Muscle layer of duodenum (tissue), 2 donors: ENCODE measurements at regions not wholly inside any gene's neighbourhood (a gene's known extent, or its start where the extent isn't known, plus 50 kb on each side); places are given as distances from the start of the nearest gene placed in this dataset.
"Not testable (repeated sequence)": the region's sequence is repeated elsewhere in the genome, so short reads cannot be mapped to it uniquely, and the experiment has no call there.

Experiments used
- H3K27ac ChIP-seq: one replicate; pipeline ENCODE4 v1.7.0; 2013; ENCODE audit warnings: mild to moderate bottlenecking, low read length
- H3K27me3 ChIP-seq: one replicate; pipeline ENCODE4 v1.7.0; 2013; ENCODE audit warnings: low read depth, mild to moderate bottlenecking, control low read depth, low read length
- H3K36me3 ChIP-seq, 2 donors: one replicate each; pipeline ENCODE4 v1.7.0; 2013; ENCODE audit warnings: low read length in 2 of 2, control low read depth in 1 of 2, mild to moderate bottlenecking in 1 of 2; ENCODE audit not compliant: insufficient read depth in 2 of 2, control insufficient read depth in 1 of 2
- H3K4me1 ChIP-seq, 2 donors: one replicate each; pipeline ENCODE4 v1.7.0; 2013; ENCODE audit warnings: low read length in 2 of 2, mild to moderate bottlenecking in 2 of 2, control low read depth in 1 of 2, moderate library complexity in 1 of 2; ENCODE audit not compliant: insufficient read depth in 2 of 2, control insufficient read depth in 1 of 2
- H3K4me3 ChIP-seq, 2 donors: one replicate each; pipeline ENCODE4 v1.7.0; 2013; ENCODE audit warnings: low read length in 2 of 2, low read depth in 1 of 2, mild to moderate bottlenecking in 1 of 2
- H3K9me3 ChIP-seq, 2 donors: one replicate each; pipeline ENCODE4 v1.7.0; 2013; ENCODE audit warnings: low read length in 2 of 2, control low read depth in 1 of 2, mild to moderate bottlenecking in 1 of 2; ENCODE audit not compliant: control insufficient read depth in 1 of 2
- donor health status: healthy.

- Histone ChIP-seq H3K4me1 (no peaks in the 10 kb centered on the region), H3K4me3 (no peak overlapping the region), H3K27me3 (no peaks in the 10 kb centered on the region), H3K9me3 (no peaks in the 10 kb centered on the region), H3K36me3 (no peaks in the 10 kb centered on the region), H3K27ac (no peak overlapping the region)
These were observed 741.1 kb downstream of the DIAPH3 start for GRCh38 chr13:59422646-59423045.

GRCh38 chr13:59423708-59424340 lies 739.9 kb downstream of the DIAPH3 start:
- H3K27ac ChIP-seq: no peak overlapping the region
- no peak overlapping the region for H3K4me3 ChIP-seq

GRCh38 chr13:59424661-59425060 lies 739.1 kb downstream of the DIAPH3 start:
- Histone ChIP-seq H3K27me3 (no peaks in the 10 kb centered on the region), H3K9me3 (no peaks in the 10 kb centered on the region), H3K4me3 (no peak overlapping the region), H3K36me3 (no peaks in the 10 kb centered on the region), H3K27ac (no peak overlapping the region), H3K4me1 (no peaks in the 10 kb centered on the region)

More at GRCh38 chr13:59423708-59424340, 739.9 kb downstream of the DIAPH3 start:
- no peaks in the 10 kb centered on the region for H3K27me3 ChIP-seq
- H3K4me1 ChIP-seq: no peaks in the 10 kb centered on the region
- no peaks in the 10 kb centered on the region for H3K9me3 ChIP-seq
- H3K36me3 ChIP-seq: no peaks in the 10 kb centered on the region

- H3K36me3 ChIP-seq: no peaks in the 10 kb centered on the region
- no peak overlapping the region for H3K4me3 ChIP-seq
- no peak overlapping the region for H3K27ac ChIP-seq
- no peaks in the 10 kb centered on the region for H3K27me3 ChIP-seq
- H3K4me1 ChIP-seq: no peaks in the 10 kb centered on the region
- H3K9me3 ChIP-seq: no peaks in the 10 kb centered on the region
These were observed 738.5 kb downstream of the DIAPH3 start for GRCh38 chr13:59425211-59425741.

GRCh38 chr13:59435024-59435423 lies 728.7 kb downstream of the DIAPH3 start:
- H3K27me3 ChIP-seq: no peaks in the 10 kb centered on the region

GRCh38 chr13:59437544-59438301 lies 726.0 kb downstream of the DIAPH3 start:
- H3K27me3 ChIP-seq: no peaks in the 10 kb centered on the region
- no peak overlapping the region for H3K4me3 ChIP-seq
- H3K9me3 ChIP-seq: peaks cover 8 to 12% of the 10 kb centered on the region in 2 donors
- H3K36me3 ChIP-seq: no peaks in the 10 kb centered on the region
- H3K27ac ChIP-seq: no peak overlapping the region
- no peaks in the 10 kb centered on the region for H3K4me1 ChIP-seq

More at GRCh38 chr13:59435024-59435423, 728.7 kb downstream of the DIAPH3 start:
- Histone ChIP-seq H3K36me3 (no peaks in the 10 kb centered on the region), H3K27ac (no peak overlapping the region), H3K9me3 (peaks cover 8 to 22% of the 10 kb centered on the region in 2 donors), H3K4me1 (no peaks in the 10 kb centered on the region), H3K4me3 (no peak overlapping the region)

GRCh38 chr13:59439776-59440428 lies 723.8 kb downstream of the DIAPH3 start:
- Histone ChIP-seq H3K27me3 (no peaks in the 10 kb centered on the region), H3K4me3 (no peak overlapping the region), H3K27ac (no peak overlapping the region), H3K9me3 (no peaks in the 10 kb centered on the region), H3K36me3 (no peaks in the 10 kb centered on the region), H3K4me1 (no peaks in the 10 kb centered on the region)

GRCh38 chr13:59441068-59441467 lies 722.7 kb downstream of the DIAPH3 start:
- H3K36me3 ChIP-seq, H3K4me3 ChIP-seq, H3K27me3 ChIP-seq, H3K27ac ChIP-seq, H3K4me1 ChIP-seq, H3K9me3 ChIP-seq: not testable (repeated sequence)

- Histone ChIP-seq H3K4me3 (no peak overlapping the region), H3K27ac (no peak overlapping the region), H3K27me3 (no peaks in the 10 kb centered on the region), H3K36me3 (no peaks in the 10 kb centered on the region), H3K4me1 (no peaks in the 10 kb centered on the region), H3K9me3 (no peaks in the 10 kb centered on the region)
These were observed 722.0 kb downstream of the DIAPH3 start for GRCh38 chr13:59441596-59442280.

- H3K4me3 ChIP-seq: no peak overlapping the region
- no peaks in the 10 kb centered on the region for H3K27me3 ChIP-seq
- no peaks in the 10 kb centered on the region for H3K4me1 ChIP-seq
- H3K9me3 ChIP-seq: no peaks in the 10 kb centered on the region
- no peaks in the 10 kb centered on the region for H3K36me3 ChIP-seq
- H3K27ac ChIP-seq: no peak overlapping the region
These were observed 721.3 kb downstream of the DIAPH3 start for GRCh38 chr13:59442461-59442860.

GRCh38 chr13:59442944-59443486 lies 720.7 kb downstream of the DIAPH3 start:
- H3K27ac ChIP-seq: no peak overlapping the region
- no peaks in the 10 kb centered on the region for H3K9me3 ChIP-seq
- H3K4me3 ChIP-seq: no peak overlapping the region
- H3K4me1 ChIP-seq: no peaks in the 10 kb centered on the region
- no peaks in the 10 kb centered on the region for H3K27me3 ChIP-seq
- no peaks in the 10 kb centered on the region for H3K36me3 ChIP-seq
